HG03558 (cell line): ENCODE measurements at regions not wholly inside any gene's neighbourhood (a gene's known extent, or its start where the extent isn't known, plus 50 kb on each side); places are given as distances from the start of the nearest gene placed in this dataset.
"Not testable (repeated sequence)": the region's sequence is repeated elsewhere in the genome, so short reads cannot be mapped to it uniquely, and the experiment has no call there.

Experiments
- ATAC-seq: cut with Tn5 transposase; IDR thresholded peaks from one replicate; pipeline ENCODE4 v1.9.1; 2021; ENCODE audit warnings: moderate number of reproducible peaks; ENCODE audit not compliant: unreplicated experiment; ENCODE audit errors: extremely low read depth

DNA sequence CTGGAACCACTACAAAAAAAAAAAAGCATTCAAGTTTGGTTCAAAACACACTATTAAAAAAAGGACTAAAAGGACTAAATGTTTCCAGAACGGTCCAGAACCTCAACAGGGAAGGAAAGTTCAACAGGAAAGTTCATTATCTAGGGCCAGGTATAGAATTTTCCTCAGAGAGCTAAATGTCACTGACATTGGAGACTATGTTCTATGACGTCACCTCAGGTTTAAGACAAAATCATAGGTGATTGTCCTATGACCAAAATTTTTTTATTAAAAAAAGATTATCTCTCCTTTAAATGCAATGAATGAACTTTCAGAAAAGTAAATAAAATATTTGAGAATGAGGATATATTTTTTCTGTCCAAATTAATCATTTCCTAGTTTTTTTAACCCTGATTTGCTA is 746.7 kb upstream of the USP15 start:
- ATAC-seq: no peak

DNA sequence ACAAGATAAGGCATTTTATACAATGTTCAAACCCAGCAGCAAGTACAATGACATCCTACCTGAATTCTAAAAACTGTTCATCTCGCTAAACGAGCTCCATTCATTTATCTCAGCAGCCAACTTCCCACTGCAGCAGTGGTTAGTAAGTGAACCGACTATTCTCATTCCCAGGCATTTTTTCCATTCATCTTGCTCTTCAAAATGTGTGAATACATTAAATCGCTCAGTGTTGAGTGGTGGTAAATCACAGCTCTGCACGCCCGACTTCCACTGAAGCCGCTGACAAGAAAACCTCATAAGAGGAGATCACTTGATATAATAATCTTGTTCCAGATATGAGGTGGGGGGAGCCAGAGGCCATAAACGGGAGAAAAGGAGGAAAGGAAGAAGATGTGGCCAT is 746.2 kb upstream of the USP15 start:
- ATAC-seq: no peak

DNA sequence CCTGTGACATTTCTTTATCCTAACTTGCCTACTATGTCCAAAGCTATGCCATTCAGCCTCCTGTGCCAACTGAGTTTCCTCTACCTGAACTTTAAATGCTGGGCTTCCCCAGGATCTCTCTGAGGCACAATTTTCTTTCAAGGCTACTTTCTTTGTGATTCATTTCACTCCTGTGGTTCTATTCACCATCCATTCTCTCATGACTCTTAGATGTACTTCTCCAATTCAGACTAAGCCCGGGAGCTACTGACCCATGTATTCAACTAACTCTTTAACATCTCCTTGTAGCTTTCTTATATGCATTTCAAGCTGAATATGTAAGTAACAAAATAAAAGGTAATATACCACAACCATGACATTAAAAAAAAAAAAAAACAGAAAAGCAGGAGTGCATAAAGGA is 738.9 kb upstream of the USP15 start:
- ATAC-seq: no peak

DNA sequence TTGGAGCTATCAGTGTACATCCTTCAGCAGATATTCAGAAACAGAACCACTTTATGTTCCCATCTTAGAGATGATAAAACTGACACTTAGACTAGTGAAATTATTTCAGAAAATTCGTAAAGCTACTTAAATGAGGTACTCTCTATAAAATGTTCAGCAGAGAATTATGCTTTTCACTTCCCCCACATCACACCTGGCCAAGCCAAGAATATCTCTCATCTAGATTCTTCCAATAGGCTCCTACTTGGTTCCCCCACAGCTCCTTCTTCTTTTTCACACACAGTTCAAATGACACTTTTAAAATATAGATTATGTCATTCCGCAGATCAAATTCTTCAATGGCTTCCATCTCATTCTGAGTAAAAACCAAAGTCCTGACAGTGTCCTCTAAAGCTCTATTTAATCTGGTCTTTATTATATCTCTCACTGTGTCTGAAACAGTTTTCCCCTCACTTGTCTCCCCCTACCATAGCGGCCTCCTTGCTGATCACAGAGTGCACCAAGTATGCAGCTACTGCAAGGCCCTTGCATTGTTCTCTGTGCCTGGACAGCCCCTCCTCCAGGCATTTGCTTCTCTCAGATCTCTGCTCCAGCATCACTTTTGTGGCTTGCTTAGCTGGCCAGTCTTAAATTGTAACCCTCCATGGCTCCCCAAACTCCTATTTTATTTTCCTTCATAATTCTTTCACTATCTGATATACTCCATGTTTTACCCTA is 736.8 kb upstream of the USP15 start:
- ATAC-seq: no peak

DNA sequence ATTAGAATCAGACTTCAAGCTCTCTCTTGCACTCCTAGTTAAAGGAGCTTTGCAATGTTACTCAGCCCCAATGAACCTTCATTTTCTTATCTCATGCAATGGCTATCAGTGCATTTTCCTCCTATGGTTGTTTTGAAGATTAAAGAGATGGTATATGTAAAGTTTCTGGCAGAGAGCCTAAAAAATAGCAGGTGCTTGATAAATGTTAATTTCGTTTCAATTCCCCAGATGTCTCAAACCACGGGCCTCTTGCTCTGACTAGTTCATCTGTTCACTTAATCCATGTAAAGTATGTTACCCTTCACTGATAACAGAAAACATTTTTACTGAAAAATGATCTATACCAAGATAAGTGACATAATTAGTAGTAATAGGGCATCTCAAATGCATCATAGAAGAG is 735.4 kb upstream of the USP15 start:
- ATAC-seq: no peak

DNA sequence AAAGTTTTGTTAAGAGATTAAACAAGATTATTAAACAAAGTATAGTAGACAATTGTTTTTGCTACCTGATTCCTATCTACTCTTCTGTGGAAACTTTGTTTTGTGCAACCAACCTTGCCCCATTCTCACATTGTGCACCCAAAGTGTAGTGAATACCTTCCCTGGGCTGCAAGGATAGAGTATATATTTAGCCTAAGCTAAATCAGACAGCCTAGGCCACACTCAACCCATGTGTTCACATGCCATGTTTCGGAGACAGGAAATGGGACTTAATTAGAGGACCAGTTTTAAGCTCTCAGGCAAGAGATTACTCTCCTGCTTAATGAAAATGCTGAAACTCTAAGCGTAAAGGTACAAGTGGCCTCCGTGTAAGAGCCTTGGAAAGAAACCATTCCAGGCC is 734.9 kb upstream of the USP15 start:
- ATAC-seq: no peak

DNA sequence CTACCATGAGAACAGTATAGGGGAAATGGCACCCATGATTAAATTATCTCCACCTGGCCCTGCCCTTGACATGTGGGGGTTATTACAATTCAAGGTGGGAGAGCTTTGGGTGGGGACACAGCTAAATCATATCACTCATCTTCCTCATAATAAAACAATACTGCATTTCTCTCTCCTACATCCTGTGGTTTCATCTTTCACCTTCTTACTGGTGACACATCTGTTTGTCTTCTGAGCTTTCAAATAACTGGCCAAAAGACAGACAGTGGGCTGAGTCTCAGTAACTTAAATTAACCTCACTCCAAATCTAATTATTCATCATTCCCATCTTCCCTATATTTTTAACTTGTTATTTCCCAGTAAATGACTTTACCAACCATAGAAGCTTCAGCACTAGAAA is 729.7 kb upstream of the USP15 start:
- no peak for ATAC-seq

DNA sequence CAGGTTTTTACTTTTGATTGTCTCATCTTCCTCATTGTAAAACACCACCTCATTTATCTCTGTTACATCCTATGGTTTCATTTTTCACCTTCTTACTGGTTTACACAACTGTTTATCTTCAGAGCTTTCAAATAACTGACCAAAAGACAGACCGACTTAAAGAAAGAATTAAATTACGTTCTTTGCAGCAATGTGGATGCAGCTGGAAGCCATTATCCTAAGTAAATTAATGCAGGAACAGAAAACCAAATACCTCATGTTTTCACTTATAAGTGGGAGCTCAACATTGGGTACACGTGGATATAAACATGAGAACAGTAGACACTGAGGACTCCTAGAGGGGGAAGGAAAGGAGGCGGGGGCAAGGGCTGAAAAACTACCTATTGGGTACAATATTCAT is 729.0 kb upstream of the USP15 start:
- ATAC-seq: no peak

DNA sequence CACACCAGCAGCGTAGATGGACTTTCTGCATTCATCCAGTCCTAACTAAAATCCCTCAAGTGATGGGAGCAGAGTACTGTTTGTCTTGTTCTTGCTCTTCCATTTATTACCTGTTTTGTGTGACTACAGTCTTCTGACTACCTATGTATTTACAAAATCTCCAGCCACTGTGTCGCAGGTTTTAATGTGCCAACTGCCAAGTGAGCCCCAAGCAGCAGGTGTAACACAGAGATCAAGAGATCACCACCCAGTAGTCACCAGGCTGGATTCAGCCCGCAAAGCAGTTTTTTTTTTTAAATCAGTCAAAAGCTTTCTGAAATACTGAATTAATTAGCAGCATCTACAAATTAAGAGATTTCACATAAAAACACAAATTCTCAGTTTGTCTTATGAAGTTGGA is 724.1 kb upstream of the USP15 start:
- ATAC-seq: no peak

DNA sequence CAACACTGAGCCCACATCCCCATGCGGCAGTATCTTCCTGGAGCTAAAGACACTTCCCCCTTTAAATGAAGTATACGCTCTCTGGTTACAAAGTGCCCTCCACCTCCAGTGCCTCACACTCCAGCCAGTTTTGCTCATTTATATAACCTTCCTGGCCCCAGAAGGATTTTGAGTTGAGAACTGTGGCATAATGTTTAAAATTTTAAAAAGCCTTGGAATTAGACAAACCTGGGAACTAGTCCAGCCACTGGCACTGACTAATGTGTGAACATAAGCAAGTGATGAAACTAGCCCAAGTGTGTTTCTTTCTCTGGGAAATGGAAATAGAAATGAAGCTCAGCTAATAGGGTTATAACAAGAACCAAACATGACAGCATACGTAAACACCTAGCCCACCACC is 723.7 kb upstream of the USP15 start:
- no peak for ATAC-seq

DNA sequence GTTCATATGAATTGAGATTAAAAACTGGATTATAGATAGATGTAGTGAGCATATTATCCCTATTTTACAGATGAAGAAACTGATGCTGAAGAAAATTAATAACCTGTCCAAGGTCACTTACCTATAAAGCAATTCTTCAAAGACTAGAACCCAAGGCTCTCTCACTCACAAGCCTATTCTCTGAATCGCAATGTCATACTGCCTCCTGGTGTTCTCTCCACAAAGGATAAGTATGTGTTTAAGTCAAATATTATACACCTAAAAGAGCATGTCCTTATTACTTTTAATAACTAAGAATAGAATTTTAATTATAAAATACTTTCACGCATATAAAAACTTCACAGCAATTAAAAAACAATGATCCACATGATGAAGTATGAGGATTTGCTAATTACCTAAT is 721.3 kb upstream of the USP15 start:
- no peak for ATAC-seq

DNA sequence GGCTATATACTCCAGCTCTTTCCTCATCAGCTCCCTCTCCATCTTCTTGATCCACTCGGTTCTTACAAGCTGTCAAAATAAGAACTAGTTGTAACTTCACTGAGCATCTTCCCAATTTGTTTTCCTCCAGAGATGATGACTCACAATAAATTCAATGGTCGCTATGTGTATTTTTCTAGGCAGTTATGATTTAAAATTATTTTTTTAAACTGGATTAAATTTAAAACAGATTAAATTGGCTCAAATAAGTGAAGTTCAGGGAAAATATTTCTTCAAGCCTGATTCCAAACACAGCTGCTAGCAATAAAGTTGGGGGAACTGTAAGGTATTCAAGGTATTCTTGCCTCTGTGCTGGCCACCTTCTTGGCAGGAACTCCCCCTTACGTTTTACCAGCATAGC is 717.7 kb upstream of the USP15 start:
- ATAC-seq: no peak

DNA sequence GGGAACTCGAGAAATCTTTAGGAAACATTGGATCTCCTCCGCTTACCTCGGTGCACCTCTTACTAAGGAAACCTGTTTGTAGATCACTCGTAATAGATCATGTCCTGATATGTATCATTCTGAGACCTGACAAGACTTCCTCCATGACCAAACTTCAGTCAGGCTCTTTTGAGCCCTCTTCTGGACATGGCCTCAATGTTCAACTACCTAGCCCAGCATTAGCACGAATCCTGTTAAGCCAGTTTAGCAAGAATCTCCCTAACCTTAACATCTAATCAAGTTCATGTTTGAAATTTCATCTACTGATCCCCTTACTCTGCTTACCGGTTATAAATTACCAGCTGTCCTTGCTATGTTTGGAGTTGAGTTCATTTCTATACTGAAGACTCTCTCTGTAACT is 713.9 kb upstream of the USP15 start:
- no peak for ATAC-seq

DNA sequence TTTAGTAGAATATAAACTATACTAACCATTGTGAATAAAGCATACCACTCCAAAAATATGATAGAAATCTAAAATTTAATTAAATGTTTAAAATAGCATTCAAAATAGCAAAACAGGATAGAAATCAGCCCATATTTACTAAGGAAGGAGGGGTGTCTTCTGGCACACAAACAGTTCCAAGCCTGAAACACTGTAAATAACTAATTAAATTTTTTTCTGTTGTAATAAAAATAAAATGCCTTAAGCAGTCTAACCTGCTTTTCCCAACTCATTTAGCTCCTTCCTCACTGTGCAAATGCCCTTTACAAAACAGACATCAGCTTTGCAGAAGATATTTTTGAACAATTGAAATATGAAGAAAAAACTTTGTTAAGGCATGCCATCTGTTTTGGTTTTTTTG is 707.1 kb upstream of the USP15 start:
- ATAC-seq: no peak

DNA sequence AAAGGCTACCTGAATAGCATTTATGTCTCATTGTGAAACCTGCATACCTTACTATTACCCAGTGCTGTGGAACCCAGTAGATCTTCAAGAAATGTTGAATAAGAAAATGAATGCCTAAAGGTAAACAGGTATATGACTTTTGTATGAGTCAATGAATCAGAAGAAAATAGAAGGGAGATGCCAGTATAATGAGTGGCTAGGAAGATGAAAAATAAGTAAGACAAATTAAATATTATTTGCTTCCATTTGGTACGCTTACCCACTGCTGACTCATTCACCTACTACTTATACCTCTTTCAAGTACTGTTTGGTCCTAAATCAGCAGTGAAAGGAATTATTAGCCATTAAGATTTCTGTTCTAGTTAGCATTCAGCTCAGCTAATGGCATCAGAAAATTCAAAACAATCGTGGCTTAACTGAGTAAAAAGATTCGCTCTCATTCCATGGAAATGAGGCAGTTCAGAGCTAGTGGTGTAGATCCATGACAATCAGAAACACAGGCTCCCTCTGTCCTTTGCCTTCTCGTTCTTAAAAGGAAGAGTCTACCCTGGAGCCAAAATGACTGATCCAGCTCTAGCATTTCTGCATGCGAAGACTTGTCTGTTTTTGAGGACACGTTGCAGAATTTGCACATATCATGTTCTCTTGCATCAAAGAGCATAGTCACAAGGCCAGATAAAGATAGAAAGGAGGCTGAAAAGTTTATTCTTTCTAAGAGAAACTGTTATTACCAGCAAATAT is 705.8 kb upstream of the USP15 start:
- no peak for ATAC-seq

DNA sequence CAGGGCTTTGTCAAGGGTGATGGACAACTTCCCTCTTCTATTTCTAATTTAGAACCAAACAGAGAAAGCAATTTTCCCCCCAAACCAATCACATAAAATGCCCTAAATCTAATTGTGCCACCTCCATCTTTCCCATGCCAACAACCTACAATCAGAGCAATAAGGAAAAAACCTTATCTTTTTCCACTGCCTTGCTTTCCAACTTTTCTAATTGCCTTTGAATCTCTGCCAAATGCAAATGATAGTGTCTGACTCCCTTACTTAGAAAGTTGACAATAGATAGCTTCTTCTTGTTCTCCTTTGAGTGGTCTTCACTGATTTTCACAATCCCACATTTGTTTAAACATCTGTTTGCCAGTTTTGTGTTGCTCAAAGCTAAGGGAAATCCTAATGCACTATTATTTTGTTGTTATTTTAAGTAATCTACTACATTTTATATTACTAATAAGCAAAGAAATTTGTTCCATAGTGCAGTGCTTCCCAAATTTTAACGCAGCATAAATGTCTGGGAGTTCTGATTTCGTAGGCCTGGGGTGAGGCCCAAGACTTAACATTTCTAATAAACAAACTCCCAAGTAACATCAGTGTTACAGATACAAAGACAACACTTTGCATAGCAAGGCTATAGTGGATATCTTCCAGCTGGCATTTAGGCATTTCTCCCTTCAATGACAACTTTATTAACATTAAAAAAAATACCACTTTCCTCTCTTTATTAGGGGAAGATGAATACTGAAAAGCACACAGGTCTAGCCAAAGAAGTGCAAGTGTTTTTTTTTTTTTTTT is 696.3 kb upstream of the USP15 start:
- ATAC-seq: no peak

DNA sequence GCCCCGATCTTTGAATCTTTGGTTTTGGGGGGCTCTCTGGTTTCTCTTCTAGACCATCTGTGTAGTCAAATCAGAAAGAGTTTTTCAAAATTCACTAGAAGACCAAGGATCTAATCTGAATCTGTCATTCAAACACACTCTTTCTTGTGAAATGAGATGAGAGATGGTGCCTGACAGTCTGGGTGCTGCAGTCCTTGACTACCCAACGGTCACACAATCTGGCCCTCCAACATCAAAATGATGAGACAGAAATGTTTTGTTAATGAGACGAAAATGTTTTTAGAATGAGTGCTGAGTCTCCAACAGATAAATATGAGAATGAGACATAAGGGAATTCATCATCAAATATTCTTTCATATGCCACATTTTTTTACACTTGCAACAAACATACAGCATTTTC is 695.7 kb upstream of the USP15 start:
- ATAC-seq: no peak

DNA sequence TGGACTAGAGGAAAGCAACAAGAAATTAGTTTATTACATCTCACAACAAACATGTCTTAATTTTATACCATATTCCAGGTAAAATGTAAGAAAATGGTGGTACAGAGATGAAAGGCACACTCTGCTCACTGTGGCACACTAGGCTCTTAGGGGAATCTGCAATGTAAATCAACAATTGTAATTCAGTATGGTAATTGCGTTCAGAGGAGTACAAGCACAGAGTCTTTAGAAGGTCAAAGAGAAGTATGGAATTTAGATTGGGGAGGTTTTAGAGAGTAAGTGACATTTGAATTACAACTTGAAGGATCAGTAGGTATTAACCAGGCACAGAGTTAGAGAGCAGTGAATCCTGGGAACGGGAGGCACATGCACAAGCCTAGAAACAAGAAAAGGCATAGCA is 694.0 kb upstream of the USP15 start:
- ATAC-seq: no peak

DNA sequence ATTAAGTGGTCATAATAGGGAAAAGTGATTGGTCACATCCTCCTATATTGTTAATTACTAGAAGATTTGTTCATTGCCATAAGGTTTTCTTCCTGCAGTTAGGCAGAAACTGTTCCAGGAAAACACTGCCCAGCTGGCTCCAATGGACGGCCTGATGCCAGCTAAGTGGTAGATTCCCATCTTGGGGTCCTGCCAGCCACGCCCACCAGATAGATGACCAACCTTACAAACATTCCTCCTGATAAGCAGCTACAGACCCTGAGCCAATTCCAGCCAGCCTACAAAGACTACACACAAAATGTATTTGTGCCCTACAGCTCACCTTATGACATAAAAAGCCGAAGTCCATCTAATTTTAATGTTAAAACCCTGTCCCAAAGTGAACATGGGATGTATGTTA is 685.9 kb upstream of the USP15 start:
- no peak for ATAC-seq

DNA sequence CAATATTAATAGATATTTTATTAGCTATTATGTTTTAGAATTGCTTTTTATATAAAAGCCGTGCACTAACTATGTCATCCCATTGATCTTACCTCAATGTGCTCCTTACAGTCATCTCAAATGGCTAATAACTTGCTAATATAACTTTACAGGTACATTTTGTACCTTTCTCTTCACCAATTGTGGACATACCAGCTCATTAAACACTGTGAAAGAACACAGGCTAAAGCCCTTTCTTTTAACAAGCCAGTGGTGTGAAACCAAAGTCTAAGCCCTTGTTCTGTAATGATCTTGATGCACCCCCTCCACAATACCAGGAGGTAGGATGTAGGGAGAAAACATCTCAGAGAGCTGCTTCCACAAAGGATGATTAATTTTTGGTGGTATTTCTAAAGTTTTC is 675.3 kb upstream of the USP15 start:
- no peak for ATAC-seq

DNA sequence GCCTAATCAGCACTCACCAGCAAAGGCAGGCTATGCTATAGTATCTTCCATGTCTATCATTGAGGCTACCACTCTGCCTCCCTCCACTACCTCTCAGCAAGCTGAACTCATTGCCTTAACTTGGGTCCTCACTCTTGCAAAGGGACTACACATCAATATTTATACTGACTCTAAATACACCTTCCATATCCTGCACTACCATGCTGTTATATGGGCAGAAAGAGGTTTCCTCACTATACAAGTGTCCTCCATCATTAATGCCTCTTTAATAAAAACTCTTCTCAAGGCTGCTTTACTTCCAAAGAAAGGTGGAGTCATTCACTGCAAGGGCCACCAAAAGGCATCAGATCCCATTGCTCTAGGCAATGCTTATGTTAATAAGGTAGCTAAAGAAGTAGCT is 669.3 kb upstream of the USP15 start:
- ATAC-seq: not testable (repeated sequence)
